Osteoblast (primary cell): ENCODE measurements at regions not wholly inside any gene's neighbourhood (a gene's known extent, or its start where the extent isn't known, plus 50 kb on each side); places are given as distances from the start of the nearest gene placed in this dataset.

Source experiments
- DNase-seq: peaks from one replicate; pipeline ENCODE4 v3.0.0; 2011; ENCODE audit warnings: low spot score, mixed read lengths; ENCODE audit not compliant: insufficient read length; ENCODE audit errors: missing footprints
- H2AFZ ChIP-seq: 2 replicates; pipeline ENCODE4 v1.6.0; 2011; ENCODE audit warnings: mild to moderate bottlenecking, low read length
- H3K27ac ChIP-seq: 2 replicates; pipeline ENCODE4 v1.5.1; 2011; ENCODE audit warnings: mild to moderate bottlenecking, low read depth, low read length, moderate library complexity
- H3K27me3 ChIP-seq: 2 replicates; pipeline ENCODE4 v1.6.0; 2012; ENCODE audit warnings: mild to moderate bottlenecking, control low read depth, inconsistent platforms, low read length, moderate library complexity; ENCODE audit not compliant: insufficient read depth
- H3K36me3 ChIP-seq: 2 replicates; pipeline ENCODE4 v1.5.1; 2011; ENCODE audit warnings: mild to moderate bottlenecking, low read length, control low read depth, moderate library complexity; ENCODE audit not compliant: insufficient read depth
- H3K4me1 ChIP-seq: 2 replicates; pipeline ENCODE4 v1.5.1; 2011; ENCODE audit warnings: mild to moderate bottlenecking, low read length, control low read depth, moderate library complexity; ENCODE audit not compliant: insufficient read depth
- H3K4me2 ChIP-seq: 2 replicates; pipeline ENCODE4 v1.6.0; 2011; ENCODE audit warnings: mild to moderate bottlenecking, low read length; ENCODE audit not compliant: insufficient read depth
- H3K4me3 ChIP-seq: fragments of 200-600 bp; sonication (generic); 3 replicates; pipeline ENCODE4 v1.5.1; 2012; ENCODE audit warnings: mild to moderate bottlenecking, low read length, inconsistent platforms; ENCODE audit not compliant: insufficient read depth
- H3K79me2 ChIP-seq: 2 replicates; pipeline ENCODE4 v1.6.0; 2012; ENCODE audit warnings: mild to moderate bottlenecking, low read length, control low read depth, inconsistent platforms; ENCODE audit not compliant: insufficient read depth
- H3K9me3 ChIP-seq: 2 replicates; pipeline ENCODE4 v1.5.1; 2011; ENCODE audit warnings: low read depth, low read length, control low read depth
- H4K20me1 ChIP-seq: 2 replicates; pipeline ENCODE4 v1.6.0; 2012; ENCODE audit warnings: mild to moderate bottlenecking, low read length, control low read depth; ENCODE audit not compliant: insufficient read depth
- CTCF ChIP-seq: IDR thresholded peaks from 2 replicates; pipeline ENCODE4 v1.5.1; 2011; ENCODE audit warnings: mild to moderate bottlenecking, low read depth, low read length, moderate library complexity; ENCODE audit errors: extremely low read depth

- H3K79me2 ChIP-seq, result no peaks in the 10 kb centered on the region
- no peak for TF ChIP-seq CTCF
- no peaks in the 10 kb centered on the region for H3K4me1 ChIP-seq
- H2AFZ ChIP-seq, result no peak overlapping the region
- H3K4me2 ChIP-seq, result no peak overlapping the region
- no peaks in the 10 kb centered on the region for H3K36me3 ChIP-seq
- no peaks in the 10 kb centered on the region for H4K20me1 ChIP-seq
- H3K27ac ChIP-seq, result no peak overlapping the region
- no peaks in the 10 kb centered on the region for H3K27me3 ChIP-seq
- H3K9me3 ChIP-seq, result no peaks in the 10 kb centered on the region
- H3K4me3 ChIP-seq, result no peak overlapping the region
- DNase-seq, result peak; percentile 52
These were observed 443.9 kb downstream of the INSC start for GRCh38 chr11:15558513-15559181.

GRCh38 chr11:15560689-15561467, 446.2 kb downstream of the INSC start:
- H3K79me2 ChIP-seq, result no peaks in the 10 kb centered on the region
- H2AFZ ChIP-seq, result no peak overlapping the region
- H3K27ac ChIP-seq, result no peak overlapping the region
- no peaks in the 10 kb centered on the region for H3K36me3 ChIP-seq
- H3K9me3 ChIP-seq, result no peaks in the 10 kb centered on the region
- no peak overlapping the region for H3K4me2 ChIP-seq
- no peaks in the 10 kb centered on the region for H3K4me1 ChIP-seq
- no peak for TF ChIP-seq CTCF
- H3K4me3 ChIP-seq, result no peak overlapping the region
- no peak for DNase-seq
- H3K27me3 ChIP-seq, result no peaks in the 10 kb centered on the region
- H4K20me1 ChIP-seq, result no peaks in the 10 kb centered on the region

- no peak for TF ChIP-seq CTCF
- H3K27me3 ChIP-seq, result no peaks in the 10 kb centered on the region
- no peak overlapping the region for H3K4me2 ChIP-seq
- no peak overlapping the region for H3K27ac ChIP-seq
- H2AFZ ChIP-seq, result no peak overlapping the region
- H3K4me1 ChIP-seq, result no peaks in the 10 kb centered on the region
- DNase-seq, result peak; percentile 80
- H3K79me2 ChIP-seq, result no peaks in the 10 kb centered on the region
- no peaks in the 10 kb centered on the region for H3K36me3 ChIP-seq
- H3K9me3 ChIP-seq, result no peaks in the 10 kb centered on the region
- no peaks in the 10 kb centered on the region for H4K20me1 ChIP-seq
- H3K4me3 ChIP-seq, result no peak overlapping the region
These were observed 447.5 kb downstream of the INSC start for GRCh38 chr11:15562230-15562629.

GRCh38 chr11:15563054-15563453, 448.3 kb downstream of the INSC start:
- H2AFZ ChIP-seq, result no peak overlapping the region
- no peak overlapping the region for H3K27ac ChIP-seq
- H3K4me3 ChIP-seq, result no peak overlapping the region
- H3K9me3 ChIP-seq, result no peaks in the 10 kb centered on the region
- no peaks in the 10 kb centered on the region for H4K20me1 ChIP-seq
- DNase-seq, result no peak
- H3K79me2 ChIP-seq, result no peaks in the 10 kb centered on the region
- no peak for TF ChIP-seq CTCF
- H3K36me3 ChIP-seq, result no peaks in the 10 kb centered on the region
- H3K27me3 ChIP-seq, result no peaks in the 10 kb centered on the region
- H3K4me1 ChIP-seq, result no peaks in the 10 kb centered on the region
- no peak overlapping the region for H3K4me2 ChIP-seq
